ENCODE measurements at regions not wholly inside any gene's neighbourhood (a gene's known extent, or its start where the extent isn't known, plus 50 kb on each side); places are given as distances from the start of the nearest gene placed in this dataset.

- peaks cover 50% of the 10 kb centered on the region for H3K27me3 ChIP-seq
- H3K4me1 ChIP-seq (ENCODE audit: control insufficient read depth in 1 of 2, insufficient read depth in 1 of 2, low read depth in 1 of 2, low read length in 1 of 2) = peaks cover 12 to 14% of the 10 kb centered on the region in 2 experiments
- no peaks in the 10 kb centered on the region for H3K9me3 ChIP-seq
- no peak overlapping the region for H3K4me3 ChIP-seq (ENCODE audit: low read depth in 1 of 2, low read length in 1 of 2)
- no peaks in the 10 kb centered on the region for H3K36me3 ChIP-seq
- no peak for TF ChIP-seq CTCF (IDR thresholded peaks at IDR 0.05)
- no peak overlapping the region for H3K27ac ChIP-seq
Measured at GRCh38 chr14:34056046-34056445, 105.2 kb upstream of the EGLN3 start.

GRCh38 chr14:34055157-34055950 is 104.5 kb upstream of the EGLN3 start:
- no peak for TF ChIP-seq CTCF (IDR thresholded peaks at IDR 0.05)
- Histone ChIP-seq H3K4me3 (ENCODE audit: low read depth in 1 of 2, low read length in 1 of 2) (no peak overlapping the region), H3K4me1 (ENCODE audit: control insufficient read depth in 1 of 2, insufficient read depth in 1 of 2, low read depth in 1 of 2, low read length in 1 of 2) (peaks cover 5 to 7% of the 10 kb centered on the region in 2 experiments), H3K36me3 (no peaks in the 10 kb centered on the region), H3K27me3 (peaks cover 43% of the 10 kb centered on the region), H3K27ac (no peak overlapping the region), H3K9me3 (no peaks in the 10 kb centered on the region)

GRCh38 chr14:34053666-34054065 is 102.8 kb upstream of the EGLN3 start:
- peaks cover 26% of the 10 kb centered on the region for H3K27me3 ChIP-seq
- no peak for TF ChIP-seq CTCF (IDR thresholded peaks at IDR 0.05)
- no peaks in the 10 kb centered on the region for H3K4me1 ChIP-seq (ENCODE audit: control insufficient read depth in 1 of 2, insufficient read depth in 1 of 2, low read depth in 1 of 2, low read length in 1 of 2)
- no peaks in the 10 kb centered on the region for H3K36me3 ChIP-seq
- no peak overlapping the region for H3K4me3 ChIP-seq (ENCODE audit: low read depth in 1 of 2, low read length in 1 of 2)
- no peaks in the 10 kb centered on the region for H3K9me3 ChIP-seq
- H3K27ac ChIP-seq = no peak overlapping the region

GRCh38 chr14:34052658-34053014 is 101.8 kb upstream of the EGLN3 start:
- H3K27ac ChIP-seq = no peak overlapping the region

GRCh38 chr14:34051966-34052657 is 101.2 kb upstream of the EGLN3 start:
- Histone ChIP-seq H3K4me1 (ENCODE audit: control insufficient read depth in 1 of 2, insufficient read depth in 1 of 2, low read depth in 1 of 2, low read length in 1 of 2) (no peaks in the 10 kb centered on the region), H3K36me3 (no peaks in the 10 kb centered on the region), H3K27me3 (peaks cover 11% of the 10 kb centered on the region), H3K4me3 (ENCODE audit: low read depth in 1 of 2, low read length in 1 of 2) (no peak overlapping the region), H3K27ac (no peak overlapping the region), H3K9me3 (no peaks in the 10 kb centered on the region)
- no peak for TF ChIP-seq CTCF (IDR thresholded peaks at IDR 0.05)

More at GRCh38 chr14:34052658-34053014, 101.8 kb upstream of the EGLN3 start:
- no peaks in the 10 kb centered on the region for H3K9me3 ChIP-seq
- H3K27me3 ChIP-seq = peaks cover 16% of the 10 kb centered on the region
- no peak for TF ChIP-seq CTCF (IDR thresholded peaks at IDR 0.05)
- no peaks in the 10 kb centered on the region for H3K36me3 ChIP-seq
- H3K4me1 ChIP-seq (ENCODE audit: control insufficient read depth in 1 of 2, insufficient read depth in 1 of 2, low read depth in 1 of 2, low read length in 1 of 2) = no peaks in the 10 kb centered on the region
- H3K4me3 ChIP-seq (ENCODE audit: low read depth in 1 of 2, low read length in 1 of 2) = no peak overlapping the region
